ENCODE measurements at regions not wholly inside any gene's neighbourhood (a gene's known extent, or its start where the extent isn't known, plus 50 kb on each side); places are given as distances from the start of the nearest gene placed in this dataset.

- no peak for DNase-seq
Observed at GRCh38 chr22:47230251-47230650, 467.8 kb downstream of the TBC1D22A start.

GRCh38 chr22:47228767-47229166 lies 466.3 kb downstream of the TBC1D22A start:
- DNase-seq: no peak

- DNase-seq: no peak
Observed at GRCh38 chr22:47225931-47226633, 463.6 kb downstream of the TBC1D22A start.

- no peak for DNase-seq
Observed at GRCh38 chr22:47225080-47225930, 462.9 kb downstream of the TBC1D22A start.

Data from NCI-H2107 (cell line).